ENCODE measurements at regions not wholly inside any gene's neighbourhood (a gene's known extent, or its start where the extent isn't known, plus 50 kb on each side); places are given as distances from the start of the nearest gene placed in this dataset.
"Not testable (repeated sequence)": the region's sequence is repeated elsewhere in the genome, so short reads cannot be mapped to it uniquely, and the experiment has no call there.

- TF ChIP-seq CTCF (conservative IDR thresholded peaks at IDR 0.05; ENCODE audit: low read depth, low read length); MXI1 (IDR thresholded peaks at IDR 0.05; ENCODE audit: borderline replicate concordance, low read depth, low read length); CEBPB (IDR thresholded peaks at IDR 0.05; ENCODE audit: low read depth, low read length): not testable (repeated sequence)
These were observed 273.8 kb downstream of the DEPDC1B start for GRCh38 chr5:60426189-60426588.
